GM19035 (cell line): ENCODE measurements at regions not wholly inside any gene's neighbourhood (a gene's known extent, or its start where the extent isn't known, plus 50 kb on each side); places are given as distances from the start of the nearest gene placed in this dataset.
"Not testable (repeated sequence)": the region's sequence is repeated elsewhere in the genome, so short reads cannot be mapped to it uniquely, and the experiment has no call there.

Experiments
- ATAC-seq: cut with Tn5 transposase; IDR thresholded peaks from one replicate; pipeline ENCODE4 v1.9.1; 2021; ENCODE audit not compliant: unreplicated experiment

DNA sequence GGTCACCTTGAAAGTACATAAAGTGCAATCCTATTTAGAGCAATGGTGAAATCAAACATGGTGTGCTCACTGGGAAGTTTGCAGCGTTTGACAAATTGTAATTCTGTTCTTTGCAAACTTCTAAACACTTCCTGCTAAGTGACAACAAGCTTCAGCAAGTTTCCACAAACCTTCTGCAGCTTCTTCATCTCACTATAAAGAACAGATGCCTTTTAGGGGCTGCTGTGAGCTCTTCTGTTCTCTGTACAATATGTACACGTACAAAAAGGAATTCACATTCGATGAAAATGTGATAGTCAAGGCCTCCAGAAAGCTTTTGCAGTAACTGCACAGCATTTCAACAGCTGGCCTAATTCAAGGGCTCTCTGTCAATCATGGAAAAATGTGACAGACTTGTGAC lies 543.1 kb downstream of the CETN3 start:
- ATAC-seq: no peak

DNA sequence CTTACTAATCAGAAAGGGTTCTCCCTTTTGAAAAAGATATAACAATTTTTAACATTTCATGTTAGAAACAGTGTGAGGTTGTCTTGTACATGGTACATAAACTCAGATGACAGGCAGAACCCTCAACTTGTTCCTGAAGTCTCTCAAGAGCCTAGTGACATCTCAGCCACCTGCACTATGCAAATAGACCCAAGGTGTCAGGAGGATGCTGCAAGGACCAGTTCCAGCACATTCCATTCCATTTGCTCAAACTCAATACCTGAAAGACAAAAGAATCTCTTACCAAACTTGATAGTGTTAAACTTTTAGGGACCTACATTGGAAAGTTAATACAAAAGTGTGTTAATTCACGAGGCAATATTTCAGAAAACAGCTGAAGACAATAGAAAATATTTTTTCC lies 544.6 kb downstream of the CETN3 start:
- no peak for ATAC-seq

DNA sequence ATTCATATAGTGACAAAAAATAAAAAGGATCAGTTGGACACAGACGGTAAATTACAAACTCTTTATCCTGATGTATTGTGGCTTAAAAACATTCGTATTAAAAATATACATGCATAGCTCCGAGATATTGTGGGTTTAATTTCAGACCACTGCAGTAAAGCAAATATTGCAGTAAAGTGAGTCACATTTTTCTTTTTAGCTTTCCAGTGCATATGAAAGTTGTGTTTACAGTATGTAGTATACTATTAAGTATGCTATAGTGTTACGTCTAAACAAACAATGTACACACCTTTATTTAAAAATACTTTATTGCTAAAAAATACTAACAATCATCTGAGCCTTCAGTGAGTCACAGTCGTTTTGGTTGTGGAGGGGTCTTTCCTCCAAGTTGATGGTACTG lies 551.8 kb downstream of the CETN3 start:
- ATAC-seq: no peak

DNA sequence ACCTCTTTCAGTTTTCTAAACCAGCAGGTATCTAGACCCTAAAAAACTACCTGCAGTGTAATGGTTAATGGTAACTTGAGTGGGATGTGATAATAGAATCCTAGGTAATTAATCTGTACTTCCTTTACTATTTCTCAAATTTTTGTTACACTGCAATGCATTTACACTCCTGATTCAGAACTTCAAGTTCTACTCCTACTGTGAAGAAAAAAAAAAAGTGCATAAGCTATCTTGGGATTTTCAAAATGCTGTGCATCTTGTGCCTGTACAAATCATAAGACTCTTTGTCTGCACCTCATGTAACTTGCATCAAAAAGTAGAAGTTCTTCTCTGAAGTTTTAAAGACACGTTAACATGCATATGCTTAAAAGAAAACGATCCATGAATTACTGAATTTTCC lies 554.1 kb downstream of the CETN3 start:
- no peak for ATAC-seq

DNA sequence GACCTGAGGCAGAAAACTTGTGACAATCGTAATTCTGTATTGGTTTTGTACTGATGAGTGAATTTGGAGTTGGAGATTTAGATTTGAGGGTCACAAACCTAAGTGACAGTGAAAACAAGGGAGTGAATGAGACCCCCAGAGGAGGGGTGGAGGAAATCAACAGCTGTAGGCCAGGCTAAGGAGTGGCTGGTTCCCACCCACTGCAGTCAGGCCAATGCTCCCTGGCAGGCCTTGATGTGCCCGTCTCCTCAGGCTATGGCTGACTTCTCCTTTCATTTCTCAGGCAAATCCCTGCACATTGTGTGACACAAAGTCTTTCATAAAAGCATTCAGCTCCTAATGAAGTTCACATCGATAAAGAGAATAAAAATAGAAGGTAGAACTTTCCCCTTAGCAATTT lies 557.6 kb downstream of the CETN3 start:
- ATAC-seq: no peak

DNA sequence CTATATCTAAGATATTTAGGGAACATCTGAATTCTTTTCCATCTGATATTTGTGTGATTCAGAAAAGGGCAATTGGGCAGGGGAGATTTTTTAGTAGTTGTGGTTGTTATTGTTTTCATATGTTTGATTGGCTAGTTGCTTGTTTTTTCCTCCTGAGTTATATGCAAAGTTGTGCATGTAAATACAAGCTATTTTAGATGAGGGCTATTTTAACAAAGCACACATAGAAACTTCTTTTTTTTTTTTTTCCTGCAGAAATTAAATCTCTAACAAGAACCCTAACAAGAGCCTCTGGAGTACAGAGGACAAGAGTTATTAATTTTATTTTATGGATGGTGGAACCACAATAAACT lies 559.1 kb downstream of the CETN3 start:
- ATAC-seq: peak; percentile 69

DNA sequence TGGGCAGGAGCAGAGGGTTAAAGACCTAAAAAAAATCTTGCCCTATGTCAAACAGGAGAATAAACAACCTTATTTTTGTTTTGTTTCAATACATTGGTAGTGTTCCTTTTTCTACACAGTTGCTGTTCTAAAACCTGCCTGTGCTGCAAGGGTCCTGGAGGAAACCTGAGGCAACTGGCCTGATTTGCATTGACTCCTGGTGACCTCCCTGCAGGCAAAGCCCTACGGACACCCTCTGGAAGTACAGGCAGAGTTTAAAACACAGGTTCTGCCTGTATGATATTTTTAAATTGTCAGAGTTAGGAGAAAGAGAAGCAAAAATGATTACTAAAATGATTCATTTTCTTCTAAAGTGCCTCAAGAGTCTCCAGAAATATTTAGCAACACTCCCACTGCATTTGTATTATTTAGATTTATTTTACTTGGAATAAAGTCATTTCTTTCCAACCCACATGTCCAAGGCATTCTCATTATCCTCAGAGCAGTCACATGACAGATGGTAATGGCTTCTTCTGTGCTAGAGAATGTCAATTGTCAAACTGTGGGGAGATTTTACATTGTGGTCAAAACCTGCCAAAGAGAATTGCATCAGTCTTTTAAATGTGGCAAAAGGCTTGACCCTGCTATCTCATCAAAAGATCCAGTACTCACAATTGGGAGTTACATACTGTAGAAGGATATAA lies 559.6 kb downstream of the CETN3 start:
- peak; percentile 67 for ATAC-seq

DNA sequence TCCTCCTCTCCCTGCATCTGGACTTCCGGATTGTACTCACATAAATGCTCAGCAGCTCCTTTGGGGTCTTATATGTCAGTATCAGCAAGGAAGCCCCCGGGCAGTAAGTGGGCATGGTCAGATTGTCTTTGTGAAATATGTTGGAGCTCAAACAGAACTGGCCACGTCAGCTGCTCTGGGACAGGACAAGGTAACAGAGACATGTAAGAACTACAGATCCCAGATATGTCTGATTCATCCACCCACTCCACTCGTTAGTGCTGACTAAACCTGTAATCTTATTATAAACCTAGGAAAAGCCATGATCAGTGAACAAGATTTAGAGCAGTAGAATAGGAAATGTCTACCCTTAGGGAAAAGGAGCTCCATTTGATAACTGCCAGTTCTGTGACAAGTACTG lies 561.8 kb downstream of the CETN3 start:
- ATAC-seq: no peak

DNA sequence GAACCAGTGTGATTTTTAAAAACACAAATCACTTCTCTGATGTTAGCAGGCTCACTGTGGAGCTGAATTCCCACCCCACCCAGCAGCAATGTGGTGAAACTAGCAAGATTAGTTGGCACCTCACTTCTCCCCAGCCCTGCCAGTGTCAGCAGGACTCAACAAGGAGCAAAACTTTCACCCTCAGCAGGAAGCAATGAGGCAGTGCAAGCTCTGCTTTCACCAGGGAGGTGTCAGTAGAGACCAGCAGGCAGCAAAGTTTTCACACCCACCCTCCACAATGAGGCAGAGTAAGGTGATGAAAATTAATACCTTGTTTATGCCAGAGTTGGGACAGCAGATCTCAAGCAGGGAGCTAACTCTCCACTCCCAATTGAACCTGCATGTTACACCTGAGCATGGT lies 565.0 kb downstream of the CETN3 start:
- ATAC-seq: no peak

DNA sequence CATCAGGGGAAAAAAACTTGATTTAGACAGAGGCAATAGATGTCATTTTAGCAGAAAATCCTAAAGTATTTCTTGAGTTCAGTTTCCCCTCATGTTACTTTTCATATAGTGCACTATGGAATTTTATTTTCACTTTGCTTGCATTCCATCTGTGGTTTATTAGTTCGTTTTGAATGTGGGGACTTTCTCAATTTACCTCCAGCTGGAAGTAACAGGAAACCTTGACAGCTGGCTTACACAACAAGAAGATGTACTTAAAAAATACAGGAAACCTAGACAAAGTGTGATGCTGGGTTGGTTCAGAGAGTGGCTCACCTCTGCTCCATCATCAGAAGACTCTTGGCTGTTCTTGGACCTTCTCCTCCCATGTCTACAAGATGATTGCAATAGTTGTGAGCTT lies 567.0 kb downstream of the CETN3 start:
- no peak for ATAC-seq

DNA sequence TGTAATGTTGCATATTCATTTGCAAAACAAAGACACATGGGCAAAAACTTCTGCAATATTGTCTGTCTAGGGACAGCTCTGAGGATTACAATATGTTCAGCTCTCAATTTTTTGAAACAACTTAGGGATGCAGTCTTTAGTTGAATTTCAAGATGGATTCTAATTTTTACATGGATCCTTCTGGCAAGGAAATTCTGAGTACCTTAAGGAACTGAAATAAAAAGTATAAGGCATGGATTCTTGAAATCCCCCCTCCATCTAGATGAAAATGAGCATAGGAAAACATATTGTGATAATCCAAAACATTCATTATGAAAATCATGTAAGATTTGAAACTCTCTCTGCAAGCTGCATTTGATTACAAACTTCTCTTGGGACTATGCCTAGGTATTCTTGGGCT lies 568.6 kb downstream of the CETN3 start:
- no peak for ATAC-seq

DNA sequence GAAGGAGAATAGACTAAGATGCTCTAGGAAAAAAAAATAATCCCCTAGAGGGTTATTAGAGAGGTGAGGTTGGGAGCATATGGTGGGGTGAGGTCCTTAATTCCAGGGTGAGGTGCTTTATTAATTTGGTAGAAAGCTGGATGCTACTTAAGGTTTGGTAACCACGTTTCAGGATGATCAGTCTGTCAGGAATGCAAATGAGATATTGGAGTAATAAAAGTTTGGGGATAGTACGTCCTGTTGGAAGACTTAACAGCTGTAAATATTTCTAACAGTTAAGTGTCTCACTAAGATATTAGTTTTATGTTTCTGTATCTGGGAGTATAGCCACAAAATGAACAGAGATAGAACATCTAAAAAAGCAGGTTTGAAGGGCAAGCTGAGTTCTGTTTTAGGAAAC lies 578.9 kb downstream of the CETN3 start:
- no peak for ATAC-seq

DNA sequence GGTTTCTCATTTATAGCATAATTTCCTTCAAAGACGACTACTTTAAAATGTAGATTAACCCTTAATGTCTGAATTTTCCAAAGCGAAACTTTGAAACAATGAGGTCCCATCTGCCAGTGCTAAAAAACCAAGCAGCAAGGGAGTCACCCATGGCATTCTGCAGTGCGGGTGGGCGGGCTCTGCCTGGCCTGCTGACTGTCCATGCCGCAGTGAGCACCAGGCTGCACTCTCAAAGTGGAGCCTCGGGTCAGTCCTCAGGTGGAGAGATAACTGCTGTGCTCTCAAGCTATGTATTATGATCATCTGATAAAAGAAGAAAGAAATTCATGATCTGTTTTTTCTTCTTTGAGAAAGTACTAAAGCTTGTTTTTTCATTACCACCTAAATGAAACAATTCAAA lies 581.6 kb downstream of the CETN3 start:
- ATAC-seq: no peak

DNA sequence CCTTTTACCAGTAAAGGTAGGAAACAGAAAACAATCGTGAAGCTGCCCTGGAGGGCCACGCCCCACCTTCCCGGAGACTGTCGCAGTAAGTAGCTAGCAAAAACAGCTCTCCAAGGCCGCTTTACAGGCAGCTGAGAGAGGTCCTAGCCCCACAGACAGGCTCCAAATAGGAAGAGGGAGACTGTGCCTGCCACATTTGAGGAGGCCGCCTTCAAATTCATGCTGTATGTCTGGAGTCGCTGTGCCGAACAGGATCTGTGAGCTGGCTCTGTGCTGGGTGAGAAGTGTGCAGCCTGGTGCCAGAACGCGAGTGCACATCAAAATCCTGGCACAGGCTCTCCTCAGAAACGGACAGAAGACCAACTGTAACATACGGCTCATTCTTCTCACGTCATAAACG lies 582.2 kb downstream of the CETN3 start:
- no peak for ATAC-seq

DNA sequence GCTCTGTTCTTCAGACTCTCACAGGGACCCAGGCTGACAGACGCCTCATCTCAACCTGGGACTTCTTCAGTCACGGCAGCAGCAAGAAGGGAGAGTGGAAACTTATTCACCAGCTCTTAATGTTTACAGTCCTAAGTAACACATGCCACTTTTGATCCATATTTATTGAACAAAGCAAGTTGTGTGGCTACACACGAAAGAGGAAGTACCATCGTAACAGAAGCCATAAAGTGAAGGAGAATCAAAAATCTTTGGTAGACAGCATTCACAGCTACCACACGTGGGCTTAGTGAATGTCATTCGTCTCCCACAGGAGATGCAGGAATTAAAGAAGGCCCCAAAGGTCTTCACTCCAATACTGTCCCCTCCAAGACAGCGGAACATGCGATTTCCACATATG lies 582.6 kb downstream of the CETN3 start:
- no peak for ATAC-seq

DNA sequence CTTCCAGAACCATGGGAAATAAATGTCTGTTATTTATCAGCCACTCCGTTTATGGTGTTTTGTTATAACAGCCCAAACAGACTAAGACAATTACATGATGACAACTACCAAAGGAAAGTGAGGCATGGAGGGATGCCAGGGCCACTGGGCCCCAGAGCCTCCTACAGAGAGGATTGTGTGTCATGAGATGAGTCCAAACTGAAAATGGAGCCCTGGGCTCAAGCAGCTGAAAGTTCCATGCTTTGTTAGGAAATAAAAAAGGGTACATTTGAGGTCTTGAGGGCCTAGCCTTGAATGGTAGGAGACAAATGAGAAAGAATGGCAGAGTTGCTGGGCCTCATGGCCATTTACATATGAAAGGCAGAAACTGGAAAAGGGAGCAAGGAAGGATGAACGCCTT lies 586.5 kb downstream of the CETN3 start:
- ATAC-seq: no peak

DNA sequence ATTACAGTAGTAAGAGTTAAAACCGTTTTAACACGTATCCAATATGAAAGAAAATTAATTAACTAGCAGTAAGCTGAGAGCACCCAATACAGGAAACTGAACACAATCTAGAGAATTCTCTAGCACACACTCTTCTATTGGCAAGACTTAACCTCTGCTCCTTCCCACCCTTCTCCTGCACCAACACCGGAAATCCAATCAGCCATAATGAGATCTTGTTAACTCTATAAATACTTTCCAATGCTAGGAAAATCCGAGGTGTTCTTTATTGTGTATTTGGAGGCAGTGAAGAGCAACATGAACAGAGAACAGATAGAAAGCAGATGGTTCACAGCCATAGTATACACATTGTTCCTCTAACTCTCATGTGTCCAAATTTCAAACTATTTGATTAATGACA lies 591.7 kb downstream of the CETN3 start:
- no peak for ATAC-seq

DNA sequence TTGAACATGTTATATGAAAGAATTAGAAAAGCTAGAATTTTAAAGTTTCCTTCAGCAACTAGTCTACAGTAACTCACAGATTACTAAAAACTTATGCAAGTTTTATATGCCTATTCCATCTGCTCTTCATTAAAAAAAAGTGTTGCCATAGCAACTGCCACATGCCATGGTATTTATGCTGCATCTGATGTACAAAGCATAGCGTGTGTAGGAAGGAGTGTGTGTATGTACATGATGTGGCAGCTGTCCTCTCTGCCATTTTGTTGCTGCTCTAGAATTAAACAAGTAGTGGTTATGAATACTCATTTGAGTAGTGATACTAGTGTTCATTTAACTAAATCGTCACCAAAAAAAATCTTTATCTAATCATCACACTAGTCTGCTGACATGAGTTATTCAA lies 593.5 kb downstream of the CETN3 start:
- ATAC-seq: no peak

DNA sequence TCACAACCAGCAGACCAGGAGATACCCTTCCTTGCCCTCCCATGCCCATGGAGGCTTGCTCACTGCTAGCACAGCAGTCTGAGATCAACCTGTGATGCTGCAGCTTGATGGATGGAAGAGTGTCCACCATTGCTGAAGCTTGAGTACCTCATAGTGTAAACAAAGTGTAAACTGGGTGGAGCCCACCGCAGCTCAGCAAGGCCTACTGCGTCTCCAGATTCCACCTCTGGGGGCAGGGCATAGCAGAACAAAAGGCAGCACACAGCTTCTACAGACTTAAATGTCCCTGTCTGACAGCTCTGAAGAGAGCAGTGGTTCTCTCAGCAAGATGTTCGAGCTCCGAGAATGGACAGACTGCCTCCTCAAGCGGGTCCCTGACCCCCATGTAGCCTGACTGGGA lies 608.8 kb downstream of the CETN3 start:
- not testable (repeated sequence) for ATAC-seq

DNA sequence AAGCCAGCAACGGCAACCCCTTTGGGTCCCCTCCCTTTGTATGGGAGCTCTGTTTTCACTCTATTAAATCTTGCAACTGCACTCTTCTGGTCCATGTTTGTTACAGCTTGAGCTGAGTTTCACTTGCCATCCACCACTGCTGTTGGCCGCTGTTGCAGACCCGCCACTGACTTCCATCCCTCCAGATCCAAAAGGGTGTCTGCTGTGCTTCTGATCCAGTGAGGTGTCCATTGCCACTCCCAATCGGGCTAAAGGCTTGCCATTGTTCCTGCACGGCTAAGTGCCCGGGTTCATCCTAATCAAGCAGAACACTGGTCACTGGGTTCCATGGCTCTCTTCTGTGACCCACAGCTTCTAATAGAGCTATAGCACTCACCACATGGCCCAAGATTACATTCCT lies 615.1 kb downstream of the CETN3 start:
- not testable (repeated sequence) for ATAC-seq

DNA sequence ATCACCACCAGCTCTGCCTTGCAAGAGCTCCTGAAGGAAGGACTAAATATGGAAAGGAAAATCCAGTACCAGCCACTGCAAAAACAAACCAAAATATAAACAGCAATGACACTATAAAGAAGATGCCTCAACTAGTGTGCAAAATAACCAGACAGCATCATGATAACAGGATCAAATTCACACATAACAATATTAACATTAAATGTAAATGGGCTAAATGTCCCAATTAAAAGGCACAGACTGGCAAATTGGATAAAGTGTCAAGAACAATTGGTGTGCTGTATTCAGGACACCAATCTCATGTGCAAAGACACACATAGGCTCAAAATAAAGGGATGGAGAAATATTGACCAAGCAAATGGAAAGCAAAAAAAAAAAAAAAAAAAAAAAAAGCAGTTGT lies 629.8 kb downstream of the CETN3 start:
- ATAC-seq: not testable (repeated sequence)

DNA sequence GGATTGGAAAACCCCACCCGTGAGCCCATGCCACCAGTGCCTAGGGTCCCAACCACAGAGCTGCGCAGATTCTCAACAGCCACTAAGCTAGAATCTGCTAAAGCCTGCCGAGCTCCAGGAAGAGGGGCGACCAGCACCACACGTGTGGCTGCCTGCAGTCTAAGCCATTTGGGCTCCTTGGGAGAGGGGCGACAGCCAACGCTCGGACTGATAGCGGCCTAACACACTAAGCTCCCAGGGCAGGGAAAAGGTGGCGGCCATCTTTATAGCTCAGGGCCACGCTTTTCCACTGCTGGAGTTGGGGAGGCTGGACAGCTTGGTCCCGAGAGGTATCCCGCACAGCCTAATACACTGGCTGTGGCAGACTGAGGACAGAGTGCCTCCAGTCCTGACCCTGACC lies 631.8 kb downstream of the CETN3 start:
- ATAC-seq: no peak

DNA sequence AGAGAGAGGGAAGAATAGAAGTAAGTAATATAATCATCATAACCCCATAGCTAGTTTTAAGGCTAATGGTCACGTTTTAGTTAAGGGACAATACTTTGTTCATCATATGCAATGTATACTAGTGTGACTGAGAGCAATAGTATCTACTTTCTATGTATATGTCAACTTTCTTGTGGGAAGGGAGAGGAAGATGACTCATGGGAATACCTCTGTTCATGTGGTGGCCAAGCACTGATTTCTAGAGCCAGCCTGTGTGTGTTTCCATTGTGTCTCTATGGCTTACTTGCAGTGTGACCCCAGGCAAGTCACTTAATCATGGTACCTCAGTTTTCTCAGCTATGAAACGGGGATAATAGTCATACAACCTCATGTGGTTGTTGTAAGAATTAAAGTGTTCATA lies 639.6 kb downstream of the CETN3 start:
- no peak for ATAC-seq

DNA sequence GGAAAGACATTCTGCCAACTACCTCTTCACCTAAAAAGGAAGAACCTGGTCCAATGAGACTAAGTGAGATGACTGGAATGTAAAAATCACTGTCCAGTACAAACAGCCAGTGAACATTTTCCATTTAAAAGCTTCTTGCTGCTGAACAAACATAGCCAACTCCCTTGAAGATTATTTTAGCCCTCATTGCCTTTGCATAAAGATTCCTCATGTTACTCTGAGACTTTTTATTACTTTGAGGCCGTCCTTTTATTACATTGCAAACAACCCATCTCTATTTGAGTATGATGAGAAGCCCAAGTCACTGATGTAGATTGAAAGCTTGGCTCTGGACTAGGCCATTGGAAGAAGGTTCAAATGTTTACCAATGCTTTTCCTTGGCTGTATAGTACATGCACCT lies 649.8 kb downstream of the CETN3 start:
- no peak for ATAC-seq
